ENCODE measurements at regions not wholly inside any gene's neighbourhood (a gene's known extent, or its start where the extent isn't known, plus 50 kb on each side); places are given as distances from the start of the nearest gene placed in this dataset.

DNA sequence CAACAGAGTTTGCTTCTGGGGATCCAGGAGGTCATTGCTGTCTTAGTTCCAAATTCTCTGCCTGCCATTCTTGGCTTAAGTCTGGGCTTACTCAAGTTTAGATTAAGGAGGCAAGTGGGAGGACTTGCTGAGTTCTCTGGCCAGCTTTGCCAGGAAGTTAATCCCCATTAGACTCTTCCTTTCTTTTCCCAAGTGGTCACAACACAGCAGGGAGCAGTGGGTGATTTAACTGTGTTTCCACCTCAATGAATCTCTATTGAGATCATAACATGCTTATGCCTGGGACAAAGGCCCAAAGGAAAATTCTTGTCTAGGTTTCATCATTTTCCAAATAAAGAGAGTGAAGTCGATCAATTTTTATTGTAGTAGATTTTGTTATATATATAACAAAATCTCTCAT is 1159.6 kb downstream of the SORCS3 start:
- dilution Hi-C loops (cut with MboI; ENCODE audit: extremely low pct_ligation_motif_present, low sequenced_read_pairs): no loop called here
- Histone ChIP-seq H3K27ac (ENCODE audit: insufficient read depth, low read depth, low read length) (no peak overlapping the region), H2AFZ (ENCODE audit: low read depth, low read length) (no peak overlapping the region), H3K4me1 (ENCODE audit: control insufficient read depth, extremely low read depth, insufficient read depth, low read length) (no peaks in the 10 kb centered on the region), H3K36me3 (ENCODE audit: control insufficient read depth in 2 of 2, extremely low read depth in 1 of 2, insufficient read depth in 2 of 2, low read length in 2 of 2) (no peaks in the 10 kb centered on the region), H3K9me1 (replicated peaks; ENCODE audit: control insufficient read depth, extremely low read depth, insufficient read depth, low read length) (no peaks in the 10 kb centered on the region), H3K4me2 (ENCODE audit: insufficient read depth, low read length) (no peak overlapping the region), H3K9ac (replicated peaks; ENCODE audit: extremely low read depth, insufficient read depth, low read length) (no peak overlapping the region), H4K20me1 (replicated peaks; ENCODE audit: control insufficient read depth, extremely low read depth, insufficient read depth, low read length) (no peaks in the 10 kb centered on the region), H3K27me3 (ENCODE audit: control insufficient read depth in 2 of 2, insufficient read depth in 2 of 2, low read length in 2 of 2) (no peaks in the 10 kb centered on the region), H3K9me3 (replicated peaks; ENCODE audit: control insufficient read depth, insufficient read depth, low read length) (no peaks in the 10 kb centered on the region), H3K79me2 (ENCODE audit: control insufficient read depth, insufficient read depth, low read length) (no peaks in the 10 kb centered on the region), H3K4me3 (replicated peaks in 1 of 3; ENCODE audit: insufficient read depth in 1 of 3, low read depth in 1 of 3, low read length in 3 of 3) (no peak overlapping the region)
- CTCF ChIA-PET: no interaction called here
- no peak for FAIRE-seq
- intact Hi-C loops (cut with micrococcal nuclease): no loop called here
- no TSS peak for BruUV-seq (replicated peaks)
- TF ChIP-seq, protein P1, sequence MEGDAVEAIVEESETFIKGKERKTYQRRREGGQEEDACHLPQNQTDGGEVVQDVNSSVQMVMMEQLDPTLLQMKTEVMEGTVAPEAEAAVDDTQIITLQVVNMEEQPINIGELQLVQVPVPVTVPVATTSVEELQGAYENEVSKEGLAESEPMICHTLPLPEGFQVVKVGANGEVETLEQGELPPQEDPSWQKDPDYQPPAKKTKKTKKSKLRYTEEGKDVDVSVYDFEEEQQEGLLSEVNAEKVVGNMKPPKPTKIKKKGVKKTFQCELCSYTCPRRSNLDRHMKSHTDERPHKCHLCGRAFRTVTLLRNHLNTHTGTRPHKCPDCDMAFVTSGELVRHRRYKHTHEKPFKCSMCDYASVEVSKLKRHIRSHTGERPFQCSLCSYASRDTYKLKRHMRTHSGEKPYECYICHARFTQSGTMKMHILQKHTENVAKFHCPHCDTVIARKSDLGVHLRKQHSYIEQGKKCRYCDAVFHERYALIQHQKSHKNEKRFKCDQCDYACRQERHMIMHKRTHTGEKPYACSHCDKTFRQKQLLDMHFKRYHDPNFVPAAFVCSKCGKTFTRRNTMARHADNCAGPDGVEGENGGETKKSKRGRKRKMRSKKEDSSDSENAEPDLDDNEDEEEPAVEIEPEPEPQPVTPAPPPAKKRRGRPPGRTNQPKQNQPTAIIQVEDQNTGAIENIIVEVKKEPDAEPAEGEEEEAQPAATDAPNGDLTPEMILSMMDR (IDR thresholded peaks at IDR 0.05; ENCODE audit: extremely low read depth in 1 of 2, insufficient read depth in 1 of 2, low read depth in 1 of 2, low read length in 2 of 2): no peak
- no peak for TF ChIP-seq MYC (IDR thresholded peaks at IDR 0.05; ENCODE audit: low read depth, low read length)
- TF ChIP-seq EZH2 (IDR thresholded peaks at IDR 0.05; ENCODE audit: borderline replicate concordance, low read depth, low read length, severe bottlenecking): no peak
- TF ChIP-seq POLR2AphosphoS5 (IDR thresholded peaks at IDR 0.05; ENCODE audit: insufficient read depth, low read depth, low read length): no peak
- no peak for TF ChIP-seq JUN (IDR thresholded peaks at IDR 0.05; ENCODE audit: borderline replicate concordance, insufficient read depth, insufficient read length, low read depth)
- TF ChIP-seq FOS (IDR thresholded peaks at IDR 0.05; ENCODE audit: borderline replicate concordance, insufficient read depth, low read length): no peak
- no peak for TF ChIP-seq GATA2 (IDR thresholded peaks at IDR 0.05; ENCODE audit: insufficient read depth, insufficient read length, low read depth, low read length)
- TF ChIP-seq, protein P2, sequence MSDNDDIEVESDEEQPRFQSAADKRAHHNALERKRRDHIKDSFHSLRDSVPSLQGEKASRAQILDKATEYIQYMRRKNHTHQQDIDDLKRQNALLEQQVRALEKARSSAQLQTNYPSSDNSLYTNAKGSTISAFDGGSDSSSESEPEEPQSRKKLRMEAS (IDR thresholded peaks at IDR 0.05; ENCODE audit: insufficient read depth, insufficient read length): no peak
- no peak for TF ChIP-seq POLR2A (IDR thresholded peaks at IDR 0.05; ENCODE audit: low read depth, low read length)
- POLR2A ChIA-PET: no interaction called here
- DNase-seq (ENCODE audit: low read depth, low spot score): no peak

All from endothelial cell of umbilical vein (primary cell).